SK-N-MC (cell line): ENCODE measurements at regions not wholly inside any gene's neighbourhood (a gene's known extent, or its start where the extent isn't known, plus 50 kb on each side); places are given as distances from the start of the nearest gene placed in this dataset.

Source experiments
- EZH2 ChIP-seq: fragments of 200-600 bp; sonication (generic); IDR thresholded peaks from one replicate; pipeline ENCODE4 v1.6.1; 2017; ENCODE audit warnings: antibody characterized with exemption
- FOXP2 ChIP-seq: optimal IDR thresholded peaks from 2 replicates; pipeline ENCODE3; 2011; ENCODE audit warnings: mild to moderate bottlenecking, moderate library complexity; ENCODE audit not compliant: insufficient read depth; ENCODE audit errors: extremely low read length, control extremely low read depth
- POLR2AphosphoS5 ChIP-seq: IDR thresholded peaks from 2 replicates; pipeline ENCODE4 v1.6.1; 2012; ENCODE audit warnings: mild to moderate bottlenecking, low read depth, low read length, borderline replicate concordance

DNA sequence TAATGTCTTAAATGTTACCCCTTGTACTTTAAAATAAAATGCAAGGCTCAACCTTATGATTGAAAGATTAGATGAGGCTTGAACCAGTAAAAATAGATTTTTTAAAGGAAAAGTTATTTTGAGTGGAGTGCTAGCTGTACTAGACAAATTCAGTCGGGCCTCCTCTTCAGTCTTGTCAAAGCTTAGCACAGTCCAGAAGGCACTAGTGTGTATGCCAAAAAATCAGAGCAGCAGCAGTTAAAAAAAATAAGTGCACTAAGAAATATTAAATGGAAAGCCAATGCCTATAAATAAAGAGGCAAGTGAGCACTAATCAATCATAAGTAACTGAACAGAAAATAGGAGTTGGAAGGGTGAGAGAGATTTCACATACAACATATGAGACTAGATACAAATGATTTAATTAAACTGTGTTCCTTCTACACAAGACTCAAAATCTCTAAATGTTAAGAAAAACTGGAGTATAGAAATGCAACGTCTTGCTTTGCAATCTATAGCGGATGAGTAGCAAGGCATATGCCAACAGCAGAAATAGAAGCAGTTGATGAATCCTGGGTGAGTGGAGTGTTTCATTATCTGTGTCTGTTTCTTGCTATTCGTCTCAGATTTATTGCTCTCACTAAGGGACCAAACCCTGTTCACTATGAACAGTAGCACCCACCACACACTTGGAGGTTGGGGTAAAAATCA is 172.1 kb downstream of the ETNK1 start:
- TF ChIP-seq POLR2AphosphoS5: no peak
- TF ChIP-seq EZH2: no peak
- TF ChIP-seq FOXP2: no peak
